KMS-11 (cell line): ENCODE measurements at regions not wholly inside any gene's neighbourhood (a gene's known extent, or its start where the extent isn't known, plus 50 kb on each side); places are given as distances from the start of the nearest gene placed in this dataset.

Experiments used
- H2AFZ ChIP-seq: fragments of 200-600 bp; sonication (generic); 2 replicates; pipeline ENCODE4 v1.6.1; 2016; ENCODE audit warnings: antibody characterized with exemption, mixed run types, low read depth
- H3K27ac ChIP-seq: fragments of 200-600 bp; sonication (generic); 2 replicates; pipeline ENCODE4 v1.6.1; 2016; ENCODE audit warnings: mild to moderate bottlenecking, mixed run types
- H3K27me3 ChIP-seq: fragments of 200-600 bp; sonication (generic); 2 replicates; pipeline ENCODE4 v1.6.1; 2017; ENCODE audit warnings: mild to moderate bottlenecking, low read depth, mixed run types, moderate library complexity; ENCODE audit not compliant: insufficient read depth
- H3K36me3 ChIP-seq: fragments of 200-600 bp; sonication (generic); 2 replicates; pipeline ENCODE4 v1.6.1; 2017; ENCODE audit warnings: mild to moderate bottlenecking, mixed run types; ENCODE audit not compliant: insufficient read depth
- H3K4me1 ChIP-seq: fragments of 200-600 bp; sonication (generic); 2 replicates; pipeline ENCODE4 v1.6.1; 2016; ENCODE audit warnings: mild to moderate bottlenecking, low read depth, mixed run types; ENCODE audit not compliant: poor library complexity, severe bottlenecking
- H3K4me2 ChIP-seq: fragments of 200-600 bp; sonication (generic); 2 replicates; pipeline ENCODE4 v1.7.0; 2016; ENCODE audit warnings: mild to moderate bottlenecking, mixed run types
- H3K4me3 ChIP-seq: fragments of 200-600 bp; sonication (generic); IDR thresholded peaks from 2 replicates; pipeline ENCODE4 v1.6.1; 2017; ENCODE audit warnings: low read depth, low read length, mixed read lengths; ENCODE audit not compliant: insufficient read depth
- H3K79me2 ChIP-seq: fragments of 200-600 bp; sonication (generic); 2 replicates; pipeline ENCODE4 v1.6.1; 2016; ENCODE audit warnings: low read depth, mixed run types; ENCODE audit not compliant: insufficient read depth
- H3K9ac ChIP-seq: fragments of 200-600 bp; sonication (generic); 2 replicates; pipeline ENCODE4 v1.6.1; 2016; ENCODE audit warnings: mild to moderate bottlenecking, mixed run types
- H4K20me1 ChIP-seq: fragments of 200-600 bp; sonication (generic); 2 replicates; pipeline ENCODE4 v1.6.1; 2016; ENCODE audit warnings: mild to moderate bottlenecking, mixed run types; ENCODE audit not compliant: insufficient read depth
- TF ChIP-seq, protein P1 (sequence below): fragments of 200-600 bp; sonication (generic); conservative IDR thresholded peaks from 2 replicates; pipeline ENCODE4 v1.6.1; 2017; ENCODE audit warnings: low read depth, mild to moderate bottlenecking, antibody characterized with exemption, low read length, moderate library complexity, mixed read lengths

DNA sequence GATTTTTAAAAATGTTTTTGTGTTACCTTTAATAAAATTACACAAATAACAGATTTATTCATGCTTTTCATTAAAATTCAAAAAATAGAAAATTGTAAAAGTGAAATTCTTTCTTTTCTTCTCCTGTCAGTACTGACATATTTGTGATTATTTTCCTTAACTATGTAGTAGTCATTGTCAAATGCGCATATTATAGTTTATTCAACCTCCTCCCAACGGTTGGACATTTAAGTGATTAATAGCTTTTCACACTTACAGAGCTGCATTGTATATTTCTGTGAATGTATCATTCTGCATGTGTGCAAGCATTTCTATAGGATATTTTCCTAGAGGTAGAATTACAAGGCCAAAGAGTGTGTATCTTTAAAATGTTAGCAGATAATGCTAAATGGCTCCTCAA, 259.2 kb downstream of the SH3BP4 start:
- Histone ChIP-seq H2AFZ (no peak overlapping the region), H3K4me1 (peaks cover 22% of the 10 kb centered on the region), H3K4me3 (no peak overlapping the region), H3K4me2 (no peak overlapping the region), H3K79me2 (no peaks in the 10 kb centered on the region), H3K9ac (no peak overlapping the region), H3K36me3 (no peaks in the 10 kb centered on the region), H3K27ac (no peak overlapping the region), H3K27me3 (no peaks in the 10 kb centered on the region), H4K20me1 (no peaks in the 10 kb centered on the region)
- TF ChIP-seq, protein P1, sequence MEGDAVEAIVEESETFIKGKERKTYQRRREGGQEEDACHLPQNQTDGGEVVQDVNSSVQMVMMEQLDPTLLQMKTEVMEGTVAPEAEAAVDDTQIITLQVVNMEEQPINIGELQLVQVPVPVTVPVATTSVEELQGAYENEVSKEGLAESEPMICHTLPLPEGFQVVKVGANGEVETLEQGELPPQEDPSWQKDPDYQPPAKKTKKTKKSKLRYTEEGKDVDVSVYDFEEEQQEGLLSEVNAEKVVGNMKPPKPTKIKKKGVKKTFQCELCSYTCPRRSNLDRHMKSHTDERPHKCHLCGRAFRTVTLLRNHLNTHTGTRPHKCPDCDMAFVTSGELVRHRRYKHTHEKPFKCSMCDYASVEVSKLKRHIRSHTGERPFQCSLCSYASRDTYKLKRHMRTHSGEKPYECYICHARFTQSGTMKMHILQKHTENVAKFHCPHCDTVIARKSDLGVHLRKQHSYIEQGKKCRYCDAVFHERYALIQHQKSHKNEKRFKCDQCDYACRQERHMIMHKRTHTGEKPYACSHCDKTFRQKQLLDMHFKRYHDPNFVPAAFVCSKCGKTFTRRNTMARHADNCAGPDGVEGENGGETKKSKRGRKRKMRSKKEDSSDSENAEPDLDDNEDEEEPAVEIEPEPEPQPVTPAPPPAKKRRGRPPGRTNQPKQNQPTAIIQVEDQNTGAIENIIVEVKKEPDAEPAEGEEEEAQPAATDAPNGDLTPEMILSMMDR: no peak

DNA sequence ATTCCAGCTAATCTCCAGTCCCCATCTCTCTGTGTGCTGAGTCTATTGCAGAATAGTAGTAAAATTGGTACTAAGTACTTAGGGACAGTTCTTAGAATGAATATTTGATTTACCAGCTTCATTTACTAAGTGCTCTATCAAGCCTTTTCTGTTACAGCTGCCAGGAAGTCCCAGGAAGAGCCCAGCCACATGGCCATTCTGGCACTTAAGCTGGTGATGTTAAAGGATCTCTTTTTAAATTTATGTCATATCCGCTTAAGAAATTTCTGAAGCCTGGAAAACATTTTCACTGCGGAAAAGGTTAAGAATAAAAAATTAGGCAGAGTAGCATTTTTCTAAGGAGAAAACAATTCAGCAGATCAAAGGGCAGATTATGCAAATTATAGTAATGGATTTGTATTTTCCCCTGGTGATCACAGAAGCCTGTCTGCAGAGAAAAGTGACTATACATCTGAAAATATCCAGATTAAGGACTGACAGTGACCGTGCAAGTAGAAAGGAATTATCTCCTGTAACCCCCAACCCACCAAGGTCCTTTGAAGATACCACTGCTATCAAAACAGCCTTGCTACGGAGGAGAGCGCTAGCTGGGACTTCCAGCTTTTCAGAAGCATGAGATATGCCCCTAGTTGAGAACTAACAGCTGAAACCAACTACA, 260.8 kb downstream of the SH3BP4 start:
- Histone ChIP-seq H3K4me1 (peaks cover 6% of the 10 kb centered on the region), H2AFZ (no peak overlapping the region), H3K79me2 (no peaks in the 10 kb centered on the region), H3K4me3 (no peak overlapping the region), H3K27me3 (no peaks in the 10 kb centered on the region), H4K20me1 (no peaks in the 10 kb centered on the region), H3K36me3 (no peaks in the 10 kb centered on the region), H3K27ac (no peak overlapping the region), H3K9ac (no peak overlapping the region), H3K4me2 (no peak overlapping the region)
- TF ChIP-seq, protein P1: no peak

GRCh38 chr2:235215248-235215647, 263.4 kb downstream of the SH3BP4 start:
- H3K4me2 ChIP-seq: no peak overlapping the region
- no peak overlapping the region for H3K4me3 ChIP-seq
- no peak overlapping the region for H2AFZ ChIP-seq
- TF ChIP-seq, protein P1: no peak
- H3K36me3 ChIP-seq: no peaks in the 10 kb centered on the region
- H3K9ac ChIP-seq: no peak overlapping the region
- H3K4me1 ChIP-seq: no peaks in the 10 kb centered on the region
- no peaks in the 10 kb centered on the region for H3K27me3 ChIP-seq
- H3K27ac ChIP-seq: no peak overlapping the region
- H3K79me2 ChIP-seq: no peaks in the 10 kb centered on the region
- H4K20me1 ChIP-seq: no peaks in the 10 kb centered on the region

DNA sequence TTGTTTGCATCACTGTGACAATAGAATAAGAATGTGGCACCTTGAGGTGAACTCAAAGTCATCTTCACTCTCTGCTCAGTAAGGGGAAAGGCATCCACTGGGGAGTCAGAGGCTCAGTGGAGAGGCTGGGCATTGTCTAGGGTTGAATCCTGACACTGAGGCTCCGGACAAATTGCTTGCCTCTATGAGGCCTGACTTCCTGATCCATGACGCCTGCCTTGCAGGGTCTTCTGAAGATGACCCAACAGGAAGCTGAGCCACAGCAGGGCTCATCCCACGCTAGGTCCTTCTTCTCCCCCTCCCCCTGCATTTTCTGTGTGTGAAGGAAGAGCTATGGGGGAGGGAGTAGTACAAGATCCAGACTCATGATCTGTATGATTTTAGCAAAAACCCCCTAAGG, 265.1 kb downstream of the SH3BP4 start:
- no peaks in the 10 kb centered on the region for H3K79me2 ChIP-seq
- H3K27me3 ChIP-seq: no peaks in the 10 kb centered on the region
- H3K4me3 ChIP-seq: no peak overlapping the region
- no peak overlapping the region for H2AFZ ChIP-seq
- H3K36me3 ChIP-seq: no peaks in the 10 kb centered on the region
- no peak overlapping the region for H3K27ac ChIP-seq
- H4K20me1 ChIP-seq: no peaks in the 10 kb centered on the region
- H3K9ac ChIP-seq: no peak overlapping the region
- TF ChIP-seq, protein P1: no peak
- H3K4me1 ChIP-seq: no peaks in the 10 kb centered on the region
- no peak overlapping the region for H3K4me2 ChIP-seq
